ENCODE measurements at regions not wholly inside any gene's neighbourhood (a gene's known extent, or its start where the extent isn't known, plus 50 kb on each side); places are given as distances from the start of the nearest gene placed in this dataset.
"Not testable (repeated sequence)": the region's sequence is repeated elsewhere in the genome, so short reads cannot be mapped to it uniquely, and the experiment has no call there.

GRCh38 chr21:10442018-10442417, 79.4 kb upstream of the TPTE start:
- TF ChIP-seq CTCF (IDR thresholded peaks at IDR 0.05); RFX5 (IDR thresholded peaks at IDR 0.05); FOSB (CRISPR knock-in tag; IDR thresholded peaks at IDR 0.05); HOXA7 (CRISPR knock-in tag; IDR thresholded peaks at IDR 0.05); MAX (IDR thresholded peaks at IDR 0.05); POLR2A (IDR thresholded peaks at IDR 0.05; ENCODE audit: low read length); JUNB (IDR thresholded peaks at IDR 0.05); USF2 (IDR thresholded peaks at IDR 0.05); NFE2L2 (conservative IDR thresholded peaks at IDR 0.05; ENCODE audit: low read length); HMGXB4 (CRISPR knock-in tag; IDR thresholded peaks at IDR 0.05; ENCODE audit: borderline replicate concordance); EP300 (IDR thresholded peaks at IDR 0.05); CHD2 (IDR thresholded peaks at IDR 0.05; ENCODE audit: low read length, partially characterized antibody); CBX2 (IDR thresholded peaks at IDR 0.05; ENCODE audit: borderline replicate concordance, low read depth); MAZ (IDR thresholded peaks at IDR 0.05; ENCODE audit: borderline replicate concordance, low read depth, low read length): not testable (repeated sequence)

Data from A549 (cell line).